ENCODE measurements at regions not wholly inside any gene's neighbourhood (a gene's known extent, or its start where the extent isn't known, plus 50 kb on each side); places are given as distances from the start of the nearest gene placed in this dataset.

GRCh38 chr12:45674181-45674977 is 55.1 kb upstream of the ARID2 start:
- DNase-seq: no peak

DNA sequence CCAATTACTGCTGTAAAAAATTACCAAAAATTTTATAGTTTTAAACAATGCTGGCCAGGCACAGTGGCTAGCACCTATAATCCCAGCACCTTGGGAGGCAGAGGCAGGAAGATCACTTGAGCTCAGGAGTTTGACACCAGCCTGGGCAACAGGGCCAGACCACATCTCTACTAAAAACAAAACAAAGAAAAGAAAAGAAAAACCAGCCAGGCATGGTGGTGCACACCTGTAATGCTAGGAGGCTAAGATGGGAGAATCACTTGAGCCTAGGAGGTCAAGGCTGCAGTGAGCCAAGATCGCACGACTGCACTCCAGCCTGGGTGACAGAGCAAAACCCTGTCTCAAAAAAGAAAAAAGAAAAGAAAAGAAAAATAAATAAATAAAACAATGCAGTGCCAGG is 54.0 kb upstream of the ARID2 start:
- no peak for DNase-seq

All from CD4-positive, alpha-beta T cell treated with Interleukin-10 for 1 hour (primary cell).